MM.1S (cell line): ENCODE measurements at regions not wholly inside any gene's neighbourhood (a gene's known extent, or its start where the extent isn't known, plus 50 kb on each side); places are given as distances from the start of the nearest gene placed in this dataset.

Experiments used
- EZH2 ChIP-seq: fragments of 300-600 bp; sonication (generic); optimal IDR thresholded peaks from 2 replicates; pipeline ENCODE3; 2017; ENCODE audit warnings: low read depth, mild to moderate bottlenecking, antibody characterized with exemption, low read length, mixed read lengths
- EZH2phosphoT487 ChIP-seq: fragments of 300-600 bp; sonication (generic); IDR thresholded peaks from 2 replicates; pipeline ENCODE4 v1.6.1; 2018; ENCODE audit warnings: antibody characterized with exemption, low read length
- TF ChIP-seq, protein P1 (sequence below): fragments of 300-600 bp; sonication (generic); IDR thresholded peaks from 2 replicates; pipeline ENCODE4 v1.5.1; 2016; ENCODE audit warnings: antibody characterized with exemption, low read length, mixed read lengths

DNA sequence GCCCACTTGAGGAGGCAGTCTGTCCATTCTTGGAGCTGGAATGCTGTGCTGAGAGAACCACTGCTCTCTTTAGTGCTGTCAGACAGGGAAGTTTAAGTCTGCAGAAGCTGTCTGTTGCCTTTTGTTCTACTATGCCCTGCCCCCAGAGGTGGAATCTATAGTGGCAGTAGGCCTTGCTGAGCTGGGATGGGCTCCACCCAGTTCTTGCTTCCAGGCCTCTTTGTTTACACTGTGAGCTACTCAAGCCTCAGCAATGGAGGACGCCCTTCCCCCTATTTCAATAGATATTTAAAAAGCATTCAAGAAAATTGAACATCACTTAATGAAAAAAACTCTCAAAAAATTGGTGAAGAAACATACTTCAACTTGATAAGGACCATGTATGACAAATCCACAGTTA is 313.5 kb downstream of the PHKB start:
- TF ChIP-seq, protein P1, sequence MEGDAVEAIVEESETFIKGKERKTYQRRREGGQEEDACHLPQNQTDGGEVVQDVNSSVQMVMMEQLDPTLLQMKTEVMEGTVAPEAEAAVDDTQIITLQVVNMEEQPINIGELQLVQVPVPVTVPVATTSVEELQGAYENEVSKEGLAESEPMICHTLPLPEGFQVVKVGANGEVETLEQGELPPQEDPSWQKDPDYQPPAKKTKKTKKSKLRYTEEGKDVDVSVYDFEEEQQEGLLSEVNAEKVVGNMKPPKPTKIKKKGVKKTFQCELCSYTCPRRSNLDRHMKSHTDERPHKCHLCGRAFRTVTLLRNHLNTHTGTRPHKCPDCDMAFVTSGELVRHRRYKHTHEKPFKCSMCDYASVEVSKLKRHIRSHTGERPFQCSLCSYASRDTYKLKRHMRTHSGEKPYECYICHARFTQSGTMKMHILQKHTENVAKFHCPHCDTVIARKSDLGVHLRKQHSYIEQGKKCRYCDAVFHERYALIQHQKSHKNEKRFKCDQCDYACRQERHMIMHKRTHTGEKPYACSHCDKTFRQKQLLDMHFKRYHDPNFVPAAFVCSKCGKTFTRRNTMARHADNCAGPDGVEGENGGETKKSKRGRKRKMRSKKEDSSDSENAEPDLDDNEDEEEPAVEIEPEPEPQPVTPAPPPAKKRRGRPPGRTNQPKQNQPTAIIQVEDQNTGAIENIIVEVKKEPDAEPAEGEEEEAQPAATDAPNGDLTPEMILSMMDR: no peak
- TF ChIP-seq EZH2 (no peak), EZH2phosphoT487 (no peak)
